ENCODE measurements at regions not wholly inside any gene's neighbourhood (a gene's known extent, or its start where the extent isn't known, plus 50 kb on each side); places are given as distances from the start of the nearest gene placed in this dataset.

GRCh38 chr15:87287156-87287555, 969.4 kb downstream of the NTRK3 start:
- Histone ChIP-seq H3K9me3 (ENCODE audit: control insufficient read depth, insufficient read depth, low read depth, low read length) (0 out of 2 replicates have a peak, but pooled peaks cover 4% of the 10 kb centered on the region), H3K4me3 (ENCODE audit: low read depth in 2 of 2, low read length in 2 of 2) (no peak overlapping the region), H3K27ac (ENCODE audit: low read length) (no peak overlapping the region), H3K27me3 (ENCODE audit: control insufficient read depth, insufficient read depth, low read length) (no peaks in the 10 kb centered on the region), H3K4me1 (ENCODE audit: control insufficient read depth, insufficient read depth, low read length) (no peaks in the 10 kb centered on the region), H3K36me3 (ENCODE audit: control insufficient read depth, insufficient read depth, low read length) (no peaks in the 10 kb centered on the region)
- DNase-seq (ENCODE audit: low read depth, low spot score): no peak
- no TSS peak for BruUV-seq (replicated peaks)
- no peak for TF ChIP-seq POLR2AphosphoS5 (IDR thresholded peaks at IDR 0.05; ENCODE audit: low read depth, low read length)
- TF ChIP-seq CTCF (IDR thresholded peaks at IDR 0.05): no peak
- TF ChIP-seq SIN3A (IDR thresholded peaks at IDR 0.05; ENCODE audit: borderline replicate concordance, insufficient read depth, low read depth, low read length): no peak
- TF ChIP-seq TCF7L2 (IDR thresholded peaks at IDR 0.05; ENCODE audit: low read depth, low read length): no peak
- no peak for TF ChIP-seq REST (IDR thresholded peaks at IDR 0.05; ENCODE audit: insufficient read depth in 1 of 2, low read depth in 2 of 2, low read length in 1 of 2)
- intact Hi-C loops (cut with micrococcal nuclease; ENCODE audit: unreplicated experiment): no loop called here
- ChIA-PET CTCF (no interaction called here), POLR2A (no interaction called here)
- in situ Hi-C loops (cut with HindIII; ENCODE audit: low pct_unique_long_range_greater_than_20kb, low sequenced_read_pairs): no loop called here
- no peak for ATAC-seq

- no peak for TF ChIP-seq POLR2AphosphoS5 (IDR thresholded peaks at IDR 0.05; ENCODE audit: low read depth, low read length)
- no peak for TF ChIP-seq CTCF (IDR thresholded peaks at IDR 0.05)
- TF ChIP-seq TCF7L2 (IDR thresholded peaks at IDR 0.05; ENCODE audit: low read depth, low read length): no peak
- TF ChIP-seq SIN3A (IDR thresholded peaks at IDR 0.05; ENCODE audit: borderline replicate concordance, insufficient read depth, low read depth, low read length): no peak
- no peak for TF ChIP-seq REST (IDR thresholded peaks at IDR 0.05; ENCODE audit: insufficient read depth in 1 of 2, low read depth in 2 of 2, low read length in 1 of 2)
- in situ Hi-C loops (cut with HindIII; ENCODE audit: low pct_unique_long_range_greater_than_20kb, low sequenced_read_pairs) (no loop called here), intact Hi-C loops (cut with micrococcal nuclease; ENCODE audit: unreplicated experiment) (no loop called here)
- DNase-seq (ENCODE audit: low read depth, low spot score) (no peak), ATAC-seq (no peak)
- Histone ChIP-seq H3K36me3 (ENCODE audit: control insufficient read depth, insufficient read depth, low read length) (no peaks in the 10 kb centered on the region), H3K27ac (ENCODE audit: low read length) (no peak overlapping the region), H3K9me3 (ENCODE audit: control insufficient read depth, insufficient read depth, low read depth, low read length) (no peaks in the 10 kb centered on the region), H3K27me3 (ENCODE audit: control insufficient read depth, insufficient read depth, low read length) (no peaks in the 10 kb centered on the region), H3K4me3 (ENCODE audit: low read depth in 2 of 2, low read length in 2 of 2) (no peak overlapping the region), H3K4me1 (ENCODE audit: control insufficient read depth, insufficient read depth, low read length) (no peaks in the 10 kb centered on the region)
- CTCF ChIA-PET: no interaction called here
- BruUV-seq (replicated peaks): no TSS peak
- POLR2A ChIA-PET: no interaction called here
Measured at GRCh38 chr15:87269566-87269965, 987.0 kb downstream of the NTRK3 start.
